DMS53 (cell line): ENCODE measurements at regions not wholly inside any gene's neighbourhood (a gene's known extent, or its start where the extent isn't known, plus 50 kb on each side); places are given as distances from the start of the nearest gene placed in this dataset.
"Not testable (repeated sequence)": the region's sequence is repeated elsewhere in the genome, so short reads cannot be mapped to it uniquely, and the experiment has no call there.

Experiments
- DNase-seq: peaks from one replicate; lab custom pipeline; 2025; lab: John Stamatoyannopoulos, UW

DNA sequence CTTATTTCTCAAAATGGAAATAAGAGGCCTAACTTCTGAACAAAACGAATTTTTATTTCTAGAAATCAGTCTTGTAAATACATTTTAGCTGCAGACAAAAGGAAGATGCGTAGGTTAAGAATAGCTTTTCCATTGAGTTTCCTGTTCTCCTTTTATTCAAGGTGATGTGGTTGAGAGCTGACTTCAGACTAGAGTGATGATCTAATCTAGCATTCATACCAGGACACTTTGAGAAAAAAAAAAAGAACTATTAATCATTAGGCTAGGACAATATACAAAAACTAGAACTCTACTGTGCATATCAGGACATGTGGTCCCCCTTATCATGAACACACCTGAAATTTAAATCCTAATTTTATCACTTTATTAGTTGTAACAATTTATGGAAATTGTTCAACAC is 884.5 kb upstream of the EPHA5 start:
- no peak for DNase-seq

DNA sequence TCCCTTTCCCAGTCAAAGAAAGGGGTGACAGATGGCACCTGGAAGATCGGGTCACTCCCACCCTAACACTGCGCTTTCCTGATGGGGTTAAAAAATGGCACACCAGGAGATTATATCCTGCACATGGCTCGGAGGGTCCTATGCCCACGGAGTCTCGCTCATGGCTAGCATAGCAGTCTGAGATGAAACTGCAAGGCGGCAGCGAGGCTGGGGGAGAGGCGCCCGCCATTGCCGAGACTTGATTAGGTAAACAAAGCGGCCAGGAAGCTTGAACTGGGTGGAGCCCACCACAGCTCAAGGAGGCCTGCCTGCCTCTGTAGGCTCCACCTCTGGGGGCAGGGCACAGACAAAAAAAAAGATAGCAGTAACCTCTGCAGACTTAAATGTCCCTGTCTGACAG is 875.0 kb upstream of the EPHA5 start:
- DNase-seq: not testable (repeated sequence)

DNA sequence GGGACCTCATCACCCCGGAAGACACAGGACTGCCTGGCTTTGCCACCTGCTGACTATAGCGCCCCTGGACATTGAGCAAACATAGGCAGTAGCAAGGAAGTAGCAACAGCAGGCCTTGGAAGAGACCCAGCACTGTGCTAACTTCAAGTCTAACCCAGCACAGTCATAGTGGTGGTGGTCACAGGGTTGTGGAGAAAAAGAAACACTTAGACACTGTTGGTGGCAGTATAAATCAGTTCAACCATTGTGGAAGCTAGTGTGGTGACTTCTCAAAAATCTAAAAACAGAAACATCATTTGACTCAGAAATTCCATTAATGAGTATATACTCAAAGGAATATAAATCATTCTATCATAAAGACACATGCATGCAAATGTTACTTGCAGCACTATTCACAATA is 874.0 kb upstream of the EPHA5 start:
- no peak for DNase-seq

DNA sequence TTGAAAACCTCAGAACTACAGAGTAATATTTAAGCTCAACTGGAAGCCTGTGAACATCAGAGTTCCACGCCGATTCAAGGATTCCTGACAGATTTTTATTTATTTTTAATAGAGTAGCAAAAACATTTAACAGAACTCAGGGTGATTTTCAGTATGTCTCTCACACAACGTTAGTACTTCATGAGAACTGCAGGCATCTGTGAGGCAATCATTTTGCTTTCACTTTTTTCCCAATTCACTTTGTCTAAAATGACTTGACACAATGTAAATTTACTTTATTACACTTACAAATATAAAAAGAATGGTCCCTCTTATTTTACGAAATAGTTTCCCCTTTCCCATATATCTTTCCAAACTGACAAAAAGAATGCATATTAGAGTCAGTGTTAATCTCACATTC is 869.5 kb upstream of the EPHA5 start:
- DNase-seq: no peak

DNA sequence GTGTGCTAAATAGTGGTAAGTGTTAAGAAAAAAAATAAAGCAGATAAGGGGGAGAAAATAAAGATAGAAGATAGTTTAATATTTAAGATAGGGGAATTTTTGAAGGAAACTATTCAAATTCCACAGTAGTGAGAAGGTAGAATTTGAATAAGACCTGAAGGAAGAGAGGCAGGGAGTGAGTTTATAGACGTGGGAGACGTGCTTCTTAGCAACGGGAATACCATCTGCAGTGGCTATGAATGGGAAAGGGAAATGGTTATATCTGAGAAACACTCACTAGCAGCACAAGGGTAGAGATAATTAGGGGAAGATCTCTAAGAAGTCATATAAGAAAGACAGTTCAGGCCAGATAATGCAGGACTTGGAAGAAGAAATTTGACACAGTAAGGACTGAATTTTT is 854.5 kb upstream of the EPHA5 start:
- DNase-seq: no peak

DNA sequence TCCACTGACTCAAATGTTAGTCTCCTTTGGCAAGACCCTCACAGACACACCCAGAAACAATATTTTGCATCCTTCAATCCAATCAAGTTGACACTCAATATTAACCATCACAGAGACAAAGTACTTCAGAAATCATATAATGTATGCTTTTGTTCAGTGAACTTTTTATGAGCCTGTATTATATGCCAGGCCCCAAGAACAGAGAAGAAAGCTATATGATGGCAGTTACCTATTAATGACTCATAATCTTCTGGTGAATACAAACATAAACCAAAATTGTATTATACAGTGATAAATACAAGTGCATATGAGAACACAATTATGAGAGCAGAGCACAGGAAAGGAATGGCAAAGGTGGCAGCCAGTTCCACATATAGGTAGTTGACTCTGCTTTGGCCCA is 852.0 kb upstream of the EPHA5 start:
- DNase-seq: no peak

DNA sequence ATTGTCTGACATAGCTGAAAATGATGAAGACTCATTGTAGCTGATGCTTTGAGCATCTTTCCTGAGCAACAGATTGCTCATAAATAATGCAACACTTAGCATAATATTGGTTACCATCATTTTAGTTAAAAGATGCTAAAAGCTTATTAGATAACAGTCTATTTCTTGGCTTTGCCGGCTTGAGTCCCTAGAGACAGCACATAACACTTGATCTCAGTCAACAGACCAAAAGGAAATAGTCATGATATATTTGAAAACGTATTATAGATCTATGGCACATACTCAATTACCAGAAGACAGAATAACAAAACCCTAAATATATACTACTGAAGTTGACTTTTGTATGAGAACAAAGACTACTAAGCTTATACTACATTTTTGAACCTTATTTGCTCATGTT is 846.7 kb upstream of the EPHA5 start:
- DNase-seq: no peak

DNA sequence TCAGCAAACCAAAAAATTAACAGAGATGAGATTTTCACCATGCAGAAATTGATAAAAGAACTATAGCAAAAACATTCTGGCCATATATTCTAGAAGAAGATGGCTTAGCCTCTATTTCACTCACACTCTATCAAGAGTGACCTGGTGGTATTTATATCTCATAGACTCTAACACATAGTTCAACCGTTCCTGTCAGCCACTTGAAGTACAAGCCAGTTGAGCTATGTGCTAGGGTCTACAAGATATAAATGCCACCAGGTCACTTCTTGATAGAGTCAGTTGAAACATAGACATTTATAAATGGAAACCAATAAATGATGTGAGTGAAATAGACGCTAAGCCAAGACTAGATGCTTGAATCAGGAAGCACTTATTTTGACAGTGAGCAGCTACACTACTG is 836.7 kb upstream of the EPHA5 start:
- DNase-seq: no peak

DNA sequence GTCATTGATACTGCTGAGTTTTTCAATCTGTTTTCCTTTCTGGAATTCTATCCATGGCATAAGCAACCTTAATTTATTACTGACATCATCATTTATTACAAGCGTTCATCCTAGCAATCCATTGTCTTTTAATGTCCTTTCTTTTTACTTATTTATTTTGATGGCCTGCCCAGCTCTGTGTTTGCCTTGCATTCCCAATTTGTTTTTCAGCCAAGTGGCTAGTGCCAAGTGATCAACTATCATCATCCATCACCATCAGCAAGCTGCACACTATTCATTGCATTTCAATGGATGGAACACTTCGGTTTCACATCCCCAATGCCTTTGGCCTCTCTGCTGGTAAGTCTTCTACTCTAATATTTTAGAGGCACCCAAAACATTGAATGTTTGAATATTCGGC is 831.7 kb upstream of the EPHA5 start:
- DNase-seq: no peak

DNA sequence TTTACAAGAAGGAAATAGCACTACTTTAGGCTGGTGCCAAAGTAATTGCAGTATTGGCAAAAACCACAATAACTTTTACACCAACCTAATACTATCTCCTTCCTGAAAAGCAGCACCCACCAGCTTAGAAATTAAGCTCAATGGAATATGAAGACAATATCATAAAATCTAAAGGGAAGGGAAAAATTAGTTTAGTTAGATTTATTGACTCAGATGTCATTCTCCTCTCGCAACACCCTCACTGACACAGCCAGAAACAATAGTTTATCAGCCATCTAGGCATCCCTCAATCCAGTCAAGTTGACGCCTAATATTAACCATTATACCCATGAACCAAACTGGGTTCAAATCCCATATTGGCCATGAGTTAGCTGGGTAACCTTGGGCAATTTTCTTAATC is 820.4 kb upstream of the EPHA5 start:
- no peak for DNase-seq

DNA sequence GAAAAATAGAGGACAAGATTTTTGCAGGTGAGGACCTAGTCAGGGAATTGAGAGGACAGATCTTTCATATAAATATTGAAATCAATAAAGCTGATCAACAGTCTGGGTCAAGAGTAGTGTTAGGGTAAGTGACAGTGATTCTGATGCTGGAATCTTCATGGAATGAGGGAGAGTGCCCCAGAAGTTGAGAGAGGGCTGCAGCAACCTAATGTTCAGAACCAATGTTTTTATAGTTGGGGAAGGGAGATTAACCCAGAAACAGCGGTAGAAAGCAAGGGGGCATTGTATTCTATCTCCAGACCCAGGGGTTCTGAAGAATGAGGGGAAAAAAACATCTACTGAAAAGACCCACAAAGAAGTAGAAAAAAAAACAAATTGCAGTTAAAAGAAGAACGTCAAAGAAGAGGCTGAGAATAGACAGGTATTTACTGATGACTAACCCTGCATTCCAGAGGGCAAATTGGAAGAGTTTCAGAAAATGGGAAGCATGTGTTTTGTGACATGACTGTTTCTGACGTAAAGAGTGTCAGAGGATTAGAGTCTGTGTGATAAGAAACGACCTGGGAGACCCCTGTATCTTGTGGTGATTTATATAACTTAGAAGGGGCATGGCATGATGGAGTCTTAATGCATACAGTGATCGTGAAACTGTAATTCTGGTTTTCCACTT is 819.6 kb upstream of the EPHA5 start:
- no peak for DNase-seq

DNA sequence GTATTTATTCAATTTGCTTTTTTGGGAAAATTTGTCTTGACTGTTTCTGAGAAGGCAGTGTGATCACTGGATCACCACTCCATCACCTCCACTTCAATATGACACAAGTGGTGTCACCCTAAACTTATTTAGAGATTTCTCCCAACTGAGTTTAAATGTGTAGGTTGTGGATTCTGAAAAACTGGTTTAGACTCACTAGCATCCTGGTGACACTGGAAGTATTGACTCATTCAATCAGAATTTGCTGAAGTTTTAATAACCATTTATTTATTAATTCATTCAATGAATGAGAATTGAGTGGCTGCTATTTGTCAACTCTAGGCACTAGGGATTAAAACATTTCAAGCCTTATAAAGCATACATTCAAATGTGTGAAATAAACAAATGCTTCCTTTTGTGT is 819.1 kb upstream of the EPHA5 start:
- no peak for DNase-seq

DNA sequence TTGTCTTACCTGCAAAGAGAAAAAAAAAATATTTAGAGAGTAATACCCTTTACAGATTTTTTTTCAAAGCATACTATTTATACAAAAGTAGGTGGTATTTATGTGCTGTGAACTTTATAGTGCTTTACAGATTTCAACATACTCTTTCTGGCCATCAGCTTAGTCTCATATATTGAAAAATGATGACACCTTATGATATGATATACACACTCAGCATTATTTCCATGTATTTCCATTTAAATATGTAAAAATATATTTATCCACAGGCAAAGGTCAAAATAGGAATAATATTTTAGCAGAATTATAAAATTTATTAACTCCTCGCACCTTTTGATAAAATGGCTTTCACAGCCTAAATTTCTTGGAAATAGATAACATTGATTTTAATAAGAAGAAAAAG is 815.8 kb upstream of the EPHA5 start:
- no peak for DNase-seq

DNA sequence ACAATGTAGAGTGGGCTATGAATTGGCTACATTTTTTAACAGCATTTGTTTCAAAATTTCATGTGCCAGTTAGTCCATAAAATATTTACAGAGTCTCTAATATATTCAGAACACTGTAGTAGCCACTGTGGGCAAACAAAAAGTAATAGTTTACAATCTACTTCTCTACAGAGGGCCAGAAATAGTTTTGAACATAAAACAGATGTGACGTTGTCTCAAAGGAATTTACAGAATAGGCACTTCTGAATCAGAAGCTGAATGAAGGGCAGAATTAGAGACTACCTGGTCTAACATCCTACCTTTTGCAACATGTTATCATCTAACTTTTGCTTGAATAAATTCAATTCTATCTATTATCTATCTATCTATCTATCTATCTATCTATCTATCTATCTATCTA is 811.9 kb upstream of the EPHA5 start:
- DNase-seq: no peak

DNA sequence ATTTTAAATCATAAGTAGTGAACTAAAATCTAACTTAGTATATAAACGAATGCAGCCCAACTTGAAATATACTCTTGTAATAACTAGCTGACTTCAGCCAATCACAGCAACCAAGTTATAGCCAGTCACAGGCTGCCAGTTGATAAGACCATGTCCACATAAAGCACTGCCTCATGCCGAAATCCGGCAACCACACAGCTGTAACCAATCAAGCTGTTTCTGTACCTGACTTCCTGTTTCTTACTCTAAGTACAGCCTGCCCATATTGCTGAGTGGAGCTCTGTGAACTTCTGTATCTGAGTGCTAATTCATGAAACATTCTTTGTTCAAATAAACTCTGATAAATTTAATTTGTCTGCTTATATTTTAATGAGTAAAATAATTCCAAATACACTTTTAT is 805.3 kb upstream of the EPHA5 start:
- DNase-seq: no peak

DNA sequence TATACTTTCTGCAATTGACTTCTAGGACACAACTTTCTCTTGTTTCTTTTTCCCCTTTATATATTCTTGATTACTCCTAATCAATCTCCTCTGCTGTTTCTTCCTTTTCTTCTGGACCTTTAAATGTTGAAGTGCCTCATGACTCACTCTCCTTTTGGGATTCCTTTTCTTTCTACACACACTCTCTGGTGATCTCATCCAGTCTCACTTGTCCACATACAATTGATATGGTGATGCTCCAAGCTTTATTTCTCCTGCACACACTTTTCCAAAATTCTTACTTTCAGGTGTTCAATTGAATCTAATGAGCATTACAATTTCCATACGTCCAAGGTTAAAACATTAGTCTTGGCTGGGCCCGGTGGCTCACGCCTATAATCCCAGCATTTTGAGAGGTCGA is 794.8 kb upstream of the EPHA5 start:
- no peak for DNase-seq

DNA sequence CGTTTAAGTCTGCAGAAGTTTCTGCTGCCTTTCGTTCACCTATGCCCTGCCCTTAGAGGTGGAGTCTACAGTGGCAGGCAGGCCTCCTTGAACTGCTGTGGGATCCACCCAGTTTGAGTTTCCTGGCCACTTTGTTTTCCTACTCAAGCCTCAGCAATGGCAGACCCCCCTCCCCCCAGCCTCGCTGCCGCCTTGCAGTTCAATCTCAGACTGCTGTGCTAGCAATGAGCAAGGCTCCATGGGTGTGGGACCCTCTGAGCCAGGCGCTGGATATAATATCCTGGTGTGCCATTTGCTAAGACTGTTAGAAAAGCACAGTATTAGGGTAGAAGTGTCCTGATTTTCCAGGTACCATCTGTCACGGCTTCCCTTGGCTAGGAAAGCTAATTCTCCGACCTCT is 792.6 kb upstream of the EPHA5 start:
- DNase-seq: not testable (repeated sequence)

DNA sequence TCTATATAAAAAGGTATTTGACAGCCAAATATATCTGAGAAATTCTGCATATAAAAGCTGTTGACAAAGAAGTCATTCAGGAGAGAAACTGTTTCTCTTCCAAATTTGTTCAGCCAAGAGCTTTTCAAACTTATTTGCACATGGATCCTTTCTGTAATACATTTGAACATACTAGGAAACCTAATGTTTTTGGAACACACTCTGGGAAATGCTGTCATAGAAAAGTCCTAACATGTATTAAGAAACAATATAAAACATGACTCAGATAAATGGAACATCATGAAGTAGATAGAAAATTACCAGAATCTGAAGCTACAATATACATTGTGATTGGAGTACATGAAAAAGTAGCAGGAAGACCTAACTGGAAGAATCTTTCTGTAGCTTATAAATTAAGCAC is 781.5 kb upstream of the EPHA5 start:
- no peak for DNase-seq

DNA sequence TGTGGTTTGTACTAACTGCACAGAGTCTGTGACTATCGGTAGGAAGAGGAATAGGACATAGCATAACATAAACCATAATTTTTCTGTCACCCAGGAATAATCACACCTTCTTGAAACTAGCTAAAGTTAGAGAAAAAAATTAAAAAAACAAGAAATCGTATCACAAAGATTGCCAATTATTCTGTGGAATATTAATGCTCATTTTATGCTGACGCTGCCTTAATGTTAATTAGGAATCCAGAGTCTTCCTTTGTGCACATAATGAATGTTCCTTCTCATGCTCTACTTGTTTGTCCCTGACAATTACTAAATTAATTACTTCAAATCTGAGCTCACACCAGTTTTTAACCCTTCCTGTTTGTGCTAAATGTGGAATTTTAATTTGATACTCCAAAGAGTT is 772.7 kb upstream of the EPHA5 start:
- DNase-seq: no peak

DNA sequence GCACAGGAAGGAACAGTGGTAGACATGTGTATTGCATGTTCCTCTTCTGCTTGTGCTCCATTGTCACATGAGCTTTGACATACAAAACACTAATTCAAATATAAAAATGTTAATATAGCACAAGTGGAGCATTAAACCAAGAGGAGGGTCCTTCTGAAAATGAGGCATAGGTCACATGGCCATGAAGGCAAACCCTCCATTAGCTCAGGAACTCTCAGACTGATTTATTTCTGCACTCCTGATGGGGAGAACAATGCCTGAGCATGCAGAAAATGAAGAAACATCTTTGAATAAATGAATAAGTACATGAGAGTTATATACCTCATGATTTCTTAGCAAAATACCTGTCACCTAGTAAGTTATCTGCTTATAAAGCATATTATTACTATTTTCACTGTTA is 769.2 kb upstream of the EPHA5 start:
- DNase-seq: no peak

DNA sequence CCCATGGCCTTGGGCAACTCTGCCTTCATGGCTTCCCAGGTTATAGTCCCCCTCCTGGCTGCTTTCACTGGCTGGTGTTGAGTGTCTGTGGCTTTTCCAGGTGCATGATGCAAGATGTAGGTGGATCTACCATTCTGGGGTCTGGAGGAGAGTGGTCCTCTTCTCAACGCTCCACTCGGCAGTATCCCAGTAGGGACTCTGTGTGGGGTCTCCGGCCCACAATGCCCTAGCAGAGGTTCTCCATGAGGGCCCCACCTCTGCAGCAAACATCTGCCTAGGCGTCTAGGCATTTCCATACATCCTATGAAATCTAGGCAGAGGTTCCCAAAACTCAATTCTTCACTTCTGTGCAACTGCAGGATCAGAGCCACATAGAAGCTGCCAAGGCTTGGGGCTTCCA is 763.4 kb upstream of the EPHA5 start:
- no peak for DNase-seq

DNA sequence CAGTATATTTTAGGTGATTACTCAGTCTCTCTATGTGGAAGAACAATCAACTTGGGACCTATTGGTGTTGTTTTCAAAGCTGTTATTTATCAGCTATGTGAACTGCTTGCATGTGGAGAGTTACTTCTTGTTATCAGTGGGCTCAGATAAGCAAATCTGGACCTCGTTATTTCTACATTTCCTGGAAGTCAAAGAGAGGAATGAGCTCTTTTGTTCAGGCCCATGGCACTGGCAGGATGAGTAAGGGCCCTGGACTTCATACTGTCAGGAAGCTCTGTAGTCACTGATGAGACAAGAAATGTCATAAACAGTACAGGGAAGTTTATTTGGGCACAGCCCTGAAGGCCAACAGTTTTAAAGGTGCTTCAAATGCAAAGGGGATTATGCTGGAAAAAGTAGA is 760.6 kb upstream of the EPHA5 start:
- DNase-seq: no peak

DNA sequence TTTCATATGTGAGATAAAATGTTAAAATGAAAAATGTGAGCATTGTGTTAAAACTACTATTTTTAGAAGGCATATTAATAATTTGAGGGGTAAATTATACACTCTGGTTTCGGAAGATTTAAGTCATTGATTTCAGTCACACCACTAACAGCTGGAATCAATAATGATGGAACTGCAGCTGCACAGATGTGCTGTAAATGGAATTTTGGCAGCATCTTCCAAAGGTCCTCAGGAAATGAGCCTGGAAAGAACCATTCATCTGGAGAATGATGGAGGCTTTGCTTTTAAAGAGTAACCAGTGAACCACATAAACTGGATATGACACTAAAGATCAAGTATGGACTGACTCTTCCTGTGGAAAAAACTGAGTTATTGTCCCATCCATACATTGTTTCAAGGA is 759.0 kb upstream of the EPHA5 start:
- no peak for DNase-seq

DNA sequence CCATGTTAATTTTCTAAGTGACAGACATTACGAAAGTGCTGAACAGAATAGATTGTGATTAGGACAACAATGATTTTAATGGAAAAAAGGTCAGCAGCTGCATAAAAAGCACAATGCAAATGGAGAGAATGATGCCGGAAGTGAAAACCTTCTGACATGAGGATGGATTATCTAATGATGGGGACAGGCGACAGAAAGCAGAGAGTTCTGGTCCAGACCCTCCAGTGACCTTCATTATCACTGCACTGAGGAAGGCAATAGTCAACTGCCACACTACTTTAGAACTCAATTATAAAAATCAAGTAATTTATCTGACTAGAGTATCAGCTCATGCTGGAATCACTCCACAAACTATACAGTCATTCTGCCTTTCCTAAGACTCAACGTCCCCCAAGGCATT is 746.1 kb upstream of the EPHA5 start:
- no peak for DNase-seq

DNA sequence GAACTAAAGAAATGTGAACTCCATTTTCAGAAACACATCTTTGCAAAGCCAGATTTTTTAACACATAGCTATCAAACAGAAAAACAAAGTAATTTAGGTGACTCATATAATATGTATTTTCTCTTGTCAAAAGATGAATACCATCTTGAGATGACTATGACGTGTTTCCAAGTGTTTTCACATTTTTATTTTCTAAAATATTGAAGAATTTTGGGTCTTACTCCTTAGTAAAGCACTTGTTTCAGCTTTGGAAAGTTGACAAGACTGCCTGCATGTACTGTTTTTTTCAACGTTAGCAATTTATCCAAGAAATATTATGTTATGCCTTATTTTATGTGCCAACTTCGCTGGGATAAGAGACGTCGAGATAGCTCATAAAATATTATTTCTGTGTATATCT is 733.9 kb upstream of the EPHA5 start:
- DNase-seq: no peak
